HL-60 (cell line): ENCODE measurements at regions not wholly inside any gene's neighbourhood (a gene's known extent, or its start where the extent isn't known, plus 50 kb on each side); places are given as distances from the start of the nearest gene placed in this dataset.

Experiments
- DNase-seq, 2 experiments: peaks; one replicate each; pipeline ENCODE4 v3.0.0-alpha.2; 2010 to 2020; ENCODE audit warnings: low read depth in 1 of 2, low spot score in 1 of 2
- H3K27ac ChIP-seq: fragments of 250-450 bp; sonication (Bioruptor Pico); replicated peaks from 2 replicates; pipeline ENCODE4 v1.5.1; 2020; ENCODE audit warnings: mild to moderate bottlenecking, moderate library complexity
- H3K27me3 ChIP-seq: fragments of 250-450 bp; sonication (Bioruptor Pico); 2 replicates; pipeline ENCODE4 v1.5.1; 2021; ENCODE audit warnings: mild to moderate bottlenecking, moderate library complexity; ENCODE audit not compliant: insufficient read depth, poor library complexity, severe bottlenecking
- H3K4me3 ChIP-seq: replicated peaks from 2 replicates; pipeline ENCODE4 v1.5.1; 2011; ENCODE audit warnings: mild to moderate bottlenecking, control low read depth, low read length; ENCODE audit not compliant: insufficient read depth
- CTCF ChIP-seq: IDR thresholded peaks from one replicate; pipeline ENCODE4 v1.5.1; 2011; ENCODE audit warnings: low read length, control low read depth, inconsistent platforms; ENCODE audit not compliant: insufficient read depth
- GABPA ChIP-seq: IDR thresholded peaks from 2 replicates; pipeline ENCODE4 v1.6.1; 2012; ENCODE audit warnings: low read depth
- POLR2AphosphoS5 ChIP-seq: IDR thresholded peaks from 2 replicates; pipeline ENCODE4 v1.6.1; 2012; ENCODE audit warnings: low read depth
- REST ChIP-seq: IDR thresholded peaks from 2 replicates; pipeline ENCODE4 v1.6.1; 2012; ENCODE audit warnings: low read depth; ENCODE audit not compliant: insufficient replicate concordance
- SPI1 ChIP-seq: IDR thresholded peaks from 2 replicates; pipeline ENCODE4 v1.6.1; 2012; ENCODE audit warnings: low read depth, mild to moderate bottlenecking, borderline replicate concordance

GRCh38 chr10:24147321-24147720 is 61.6 kb upstream of the KIAA1217 start:
- TF ChIP-seq GABPA (no peak), CTCF (no peak), REST (no peak), POLR2AphosphoS5 (no peak), SPI1 (no peak)

GRCh38 chr10:24149640-24150039 is 59.3 kb upstream of the KIAA1217 start:
- no peak for DNase-seq
- H3K4me3 ChIP-seq: no peak overlapping the region
- TF ChIP-seq POLR2AphosphoS5 (no peak), CTCF (no peak), GABPA (no peak), REST (no peak), SPI1 (no peak)
- no peak overlapping the region for H3K27ac ChIP-seq
- no peaks in the 10 kb centered on the region for H3K27me3 ChIP-seq

More at GRCh38 chr10:24147321-24147720, 61.6 kb upstream of the KIAA1217 start:
- no peak overlapping the region for H3K27ac ChIP-seq
- no peak for DNase-seq
- no peak overlapping the region for H3K4me3 ChIP-seq
- H3K27me3 ChIP-seq: no peaks in the 10 kb centered on the region

- no peak for DNase-seq
- Histone ChIP-seq H3K4me3 (no peak overlapping the region), H3K27me3 (no peaks in the 10 kb centered on the region), H3K27ac (no peak overlapping the region)
- no peak for TF ChIP-seq REST
- TF ChIP-seq POLR2AphosphoS5: no peak
- no peak for TF ChIP-seq SPI1
- TF ChIP-seq GABPA: no peak
- no peak for TF ChIP-seq CTCF
These were observed 58.1 kb upstream of the KIAA1217 start for GRCh38 chr10:24150853-24151252.
